Vagina (tissue), 2 donors: ENCODE measurements at regions not wholly inside any gene's neighbourhood (a gene's known extent, or its start where the extent isn't known, plus 50 kb on each side); places are given as distances from the start of the nearest gene placed in this dataset.

Experiments used
- POLR2A ChIP-seq, 2 donors: fragments of 450-650 bp; IDR thresholded peaks; one replicate each; pipeline ENCODE4 v1.6.1; 2017; ENCODE audit warnings: antibody characterized with exemption in 2 of 2, mild to moderate bottlenecking in 2 of 2, moderate library complexity in 2 of 2
- POLR2AphosphoS5 ChIP-seq, 2 donors: sonication (generic); formaldehyde crosslinking; IDR thresholded peaks; one replicate each; pipeline ENCODE4 v1.9.0; 2017; ENCODE audit warnings: antibody characterized with exemption in 2 of 2, mild to moderate bottlenecking in 2 of 2, low read depth in 1 of 2; ENCODE audit not compliant: insufficient read depth in 1 of 2
- TF ChIP-seq, protein P1 (sequence below), 3 experiments: fragments of 450-650 bp in 2 of 3; fragments of 200-600 bp in 1 of 3; sonication (generic) in 1 of 3; IDR thresholded peaks; one replicate each; pipeline ENCODE4 v1.5.1; 2017 to 2019; ENCODE audit warnings: antibody characterized with exemption in 3 of 3, mild to moderate bottlenecking in 2 of 3, moderate library complexity in 2 of 3

GRCh38 chr22:47859881-47860525, 1097.6 kb downstream of the TBC1D22A start:
- TF ChIP-seq, protein P1, sequence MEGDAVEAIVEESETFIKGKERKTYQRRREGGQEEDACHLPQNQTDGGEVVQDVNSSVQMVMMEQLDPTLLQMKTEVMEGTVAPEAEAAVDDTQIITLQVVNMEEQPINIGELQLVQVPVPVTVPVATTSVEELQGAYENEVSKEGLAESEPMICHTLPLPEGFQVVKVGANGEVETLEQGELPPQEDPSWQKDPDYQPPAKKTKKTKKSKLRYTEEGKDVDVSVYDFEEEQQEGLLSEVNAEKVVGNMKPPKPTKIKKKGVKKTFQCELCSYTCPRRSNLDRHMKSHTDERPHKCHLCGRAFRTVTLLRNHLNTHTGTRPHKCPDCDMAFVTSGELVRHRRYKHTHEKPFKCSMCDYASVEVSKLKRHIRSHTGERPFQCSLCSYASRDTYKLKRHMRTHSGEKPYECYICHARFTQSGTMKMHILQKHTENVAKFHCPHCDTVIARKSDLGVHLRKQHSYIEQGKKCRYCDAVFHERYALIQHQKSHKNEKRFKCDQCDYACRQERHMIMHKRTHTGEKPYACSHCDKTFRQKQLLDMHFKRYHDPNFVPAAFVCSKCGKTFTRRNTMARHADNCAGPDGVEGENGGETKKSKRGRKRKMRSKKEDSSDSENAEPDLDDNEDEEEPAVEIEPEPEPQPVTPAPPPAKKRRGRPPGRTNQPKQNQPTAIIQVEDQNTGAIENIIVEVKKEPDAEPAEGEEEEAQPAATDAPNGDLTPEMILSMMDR (IDR thresholded peaks at IDR 0.05) = no peak
- TF ChIP-seq POLR2A (IDR thresholded peaks at IDR 0.05) (no peak), POLR2AphosphoS5 (IDR thresholded peaks at IDR 0.05; ENCODE audit: insufficient read depth in 1 of 2, low read depth in 1 of 2) (no peak)
